ENCODE measurements at regions not wholly inside any gene's neighbourhood (a gene's known extent, or its start where the extent isn't known, plus 50 kb on each side); places are given as distances from the start of the nearest gene placed in this dataset.

DNA sequence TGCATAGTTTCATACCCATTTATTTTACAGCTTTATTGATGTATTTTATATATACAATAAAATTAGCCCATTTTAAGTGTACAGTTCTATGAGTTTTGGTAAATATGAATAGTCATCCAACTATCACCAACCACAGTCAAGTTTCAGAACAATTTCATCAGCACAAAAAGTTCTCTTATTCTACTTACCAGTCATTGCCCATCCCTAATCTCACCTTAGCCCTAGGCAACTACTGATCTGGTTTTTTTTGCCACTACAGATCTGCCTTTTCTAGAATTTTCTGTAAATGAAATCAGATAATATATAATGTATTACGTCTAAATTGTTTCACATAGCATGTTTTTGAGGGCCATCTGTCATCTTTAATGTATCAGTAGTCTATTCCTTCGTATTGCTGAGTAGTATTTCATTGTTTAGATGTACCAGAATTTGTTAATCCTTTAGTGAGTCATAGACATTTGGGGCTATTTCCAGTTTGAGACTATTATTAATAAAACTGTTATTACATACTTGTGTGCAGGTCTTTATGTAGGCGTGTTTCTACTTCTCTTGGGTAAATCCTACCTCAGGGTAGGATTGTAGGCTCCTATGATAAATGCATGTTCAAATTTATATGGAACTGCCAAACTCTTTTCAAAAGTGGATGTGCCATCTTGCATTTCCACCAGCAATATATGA lies 198.5 kb upstream of the ADAMTSL1 start:
- no peak for DNase-seq (ENCODE audit: low spot score in 2 of 2, unreplicated experiment in 2 of 2)
- Mint-ChIP-seq H3K4me3 (no peak overlapping the region), H3K27ac (no peak overlapping the region), H3K9me3 (peaks cover 45% of the 10 kb centered on the region), H3K27me3 (ENCODE audit: low read depth) (no peaks in the 10 kb centered on the region), H3K36me3 (peaks cover 4% of the 10 kb centered on the region), H3K4me1 (peaks cover 3% of the 10 kb centered on the region)
- TF ChIP-seq, protein P1, sequence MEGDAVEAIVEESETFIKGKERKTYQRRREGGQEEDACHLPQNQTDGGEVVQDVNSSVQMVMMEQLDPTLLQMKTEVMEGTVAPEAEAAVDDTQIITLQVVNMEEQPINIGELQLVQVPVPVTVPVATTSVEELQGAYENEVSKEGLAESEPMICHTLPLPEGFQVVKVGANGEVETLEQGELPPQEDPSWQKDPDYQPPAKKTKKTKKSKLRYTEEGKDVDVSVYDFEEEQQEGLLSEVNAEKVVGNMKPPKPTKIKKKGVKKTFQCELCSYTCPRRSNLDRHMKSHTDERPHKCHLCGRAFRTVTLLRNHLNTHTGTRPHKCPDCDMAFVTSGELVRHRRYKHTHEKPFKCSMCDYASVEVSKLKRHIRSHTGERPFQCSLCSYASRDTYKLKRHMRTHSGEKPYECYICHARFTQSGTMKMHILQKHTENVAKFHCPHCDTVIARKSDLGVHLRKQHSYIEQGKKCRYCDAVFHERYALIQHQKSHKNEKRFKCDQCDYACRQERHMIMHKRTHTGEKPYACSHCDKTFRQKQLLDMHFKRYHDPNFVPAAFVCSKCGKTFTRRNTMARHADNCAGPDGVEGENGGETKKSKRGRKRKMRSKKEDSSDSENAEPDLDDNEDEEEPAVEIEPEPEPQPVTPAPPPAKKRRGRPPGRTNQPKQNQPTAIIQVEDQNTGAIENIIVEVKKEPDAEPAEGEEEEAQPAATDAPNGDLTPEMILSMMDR (IDR thresholded peaks at IDR 0.05; ENCODE audit: unreplicated experiment) = no peak

DNA sequence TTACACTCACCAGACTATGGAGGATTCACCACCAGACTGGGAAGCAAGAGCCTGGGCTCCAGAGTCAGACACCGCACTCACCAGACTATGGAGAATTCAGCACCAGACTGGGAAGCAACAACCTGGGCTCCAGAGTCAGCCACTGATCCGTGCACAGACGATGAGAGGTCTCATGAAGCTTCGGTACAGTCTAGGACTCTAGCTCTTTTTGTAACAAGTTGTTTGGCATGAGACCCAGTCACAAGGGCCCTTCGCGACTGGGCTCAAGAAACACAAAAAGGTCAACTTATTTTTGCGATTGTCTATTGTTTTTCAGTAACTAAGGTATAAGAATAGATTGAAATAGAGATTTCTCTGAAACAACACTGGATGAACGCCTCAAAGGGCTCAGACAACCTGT lies 192.7 kb upstream of the ADAMTSL1 start:
- Mint-ChIP-seq H3K27me3 (ENCODE audit: low read depth) (no peaks in the 10 kb centered on the region), H3K27ac (no peak overlapping the region), H3K4me3 (no peak overlapping the region), H3K9me3 (peaks cover 37% of the 10 kb centered on the region), H3K4me1 (no peaks in the 10 kb centered on the region), H3K36me3 (peaks cover 6% of the 10 kb centered on the region)
- no peak for DNase-seq (ENCODE audit: low spot score in 2 of 2, unreplicated experiment in 2 of 2)
- TF ChIP-seq, protein P1 (IDR thresholded peaks at IDR 0.05; ENCODE audit: unreplicated experiment) = no peak

DNA sequence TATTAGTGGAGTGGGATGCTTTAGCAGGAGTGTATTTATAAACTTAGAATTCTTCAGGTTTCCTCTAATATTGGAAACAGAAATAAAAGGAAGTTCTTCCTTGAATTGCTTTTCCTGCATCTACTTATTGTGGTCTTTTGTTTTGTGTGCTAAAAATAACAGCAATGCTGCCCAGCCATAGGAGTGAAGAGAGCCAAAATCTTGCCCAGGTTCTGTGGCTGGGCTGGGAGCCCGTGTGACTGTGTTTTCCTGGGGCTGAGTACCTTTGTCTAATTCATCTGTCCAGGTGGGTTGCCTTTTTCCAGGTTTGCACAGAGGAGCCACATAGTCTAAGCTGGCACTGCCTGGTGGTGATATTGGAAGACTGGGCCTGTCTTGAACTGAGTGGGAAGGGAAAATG lies 179.7 kb upstream of the ADAMTSL1 start:
- Mint-ChIP-seq H3K4me3 (no peak overlapping the region), H3K36me3 (no peaks in the 10 kb centered on the region), H3K27ac (no peak overlapping the region), H3K4me1 (peaks cover 22% of the 10 kb centered on the region), H3K9me3 (peaks cover 4% of the 10 kb centered on the region), H3K27me3 (ENCODE audit: low read depth) (no peaks in the 10 kb centered on the region)
- DNase-seq (ENCODE audit: low spot score in 2 of 2, unreplicated experiment in 2 of 2) = no peak
- TF ChIP-seq, protein P1 (IDR thresholded peaks at IDR 0.05; ENCODE audit: unreplicated experiment) = no peak

DNA sequence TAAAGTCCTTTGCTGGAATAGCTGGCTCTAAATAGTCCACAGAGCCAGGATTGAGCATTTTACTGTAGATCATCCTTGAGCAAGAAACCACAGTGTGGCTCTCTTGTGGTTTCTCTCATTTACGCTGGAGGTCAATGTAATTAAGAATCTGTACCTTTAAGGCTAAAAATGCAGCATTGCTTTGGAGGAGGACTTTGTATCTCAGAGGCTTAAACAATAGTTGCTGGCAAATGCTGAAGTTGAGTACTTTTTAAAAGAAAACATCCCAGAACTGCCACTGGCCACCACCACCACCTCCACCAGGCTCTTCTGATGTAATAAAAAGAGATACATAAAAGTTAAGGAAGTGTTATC lies 177.3 kb upstream of the ADAMTSL1 start:
- peak overlapping the region; percentile 12 for H3K27ac Mint-ChIP-seq
- H3K4me1 Mint-ChIP-seq = peaks cover 27% of the 10 kb centered on the region
- no peak for DNase-seq (ENCODE audit: low spot score in 2 of 2, unreplicated experiment in 2 of 2)
- no peaks in the 10 kb centered on the region for H3K27me3 Mint-ChIP-seq (ENCODE audit: low read depth)
- H3K4me3 Mint-ChIP-seq = no peak overlapping the region
- TF ChIP-seq, protein P1 (IDR thresholded peaks at IDR 0.05; ENCODE audit: unreplicated experiment) = no peak
- H3K9me3 Mint-ChIP-seq = no peaks in the 10 kb centered on the region
- H3K36me3 Mint-ChIP-seq = no peaks in the 10 kb centered on the region

DNA sequence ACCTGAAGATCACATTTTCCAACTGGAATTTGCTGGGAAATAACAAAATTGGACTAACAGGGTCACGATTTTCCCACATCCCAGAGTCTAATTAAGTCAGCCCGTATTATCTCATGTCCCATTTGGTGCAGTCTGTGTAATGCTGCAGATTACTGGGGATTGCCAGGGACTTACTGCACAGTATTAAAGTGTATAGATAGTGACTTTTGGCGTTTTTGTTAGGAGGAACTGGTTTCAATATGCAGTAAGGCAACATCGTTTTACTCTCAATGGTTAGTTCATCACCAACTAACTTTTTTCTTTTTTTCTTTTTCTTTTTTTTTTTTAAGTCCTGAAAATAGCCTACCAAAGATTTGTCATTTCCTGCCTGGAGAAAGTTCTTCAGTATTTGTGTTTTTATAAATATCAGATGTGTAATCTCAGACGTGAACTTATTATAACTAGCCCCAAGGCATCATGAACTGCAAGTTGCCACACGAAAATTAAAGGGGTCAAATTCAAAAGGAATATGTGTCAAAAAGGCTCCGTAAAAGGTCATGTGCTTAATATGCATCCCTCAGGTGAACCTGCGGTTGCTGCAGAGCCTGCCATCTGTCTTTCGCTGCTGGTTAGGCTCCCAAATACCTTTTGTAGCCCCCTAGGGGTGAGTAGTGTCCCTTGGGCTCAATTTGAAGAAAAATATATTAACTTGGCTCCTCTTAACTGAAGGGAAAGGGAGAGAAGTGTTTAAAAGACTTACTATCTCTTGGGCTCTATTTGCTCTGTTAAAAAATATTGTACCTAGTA lies 176.7 kb upstream of the ADAMTSL1 start:
- peaks cover 27% of the 10 kb centered on the region for H3K4me1 Mint-ChIP-seq
- H3K27ac Mint-ChIP-seq = peak overlapping the region; percentile 66
- no peaks in the 10 kb centered on the region for H3K9me3 Mint-ChIP-seq
- TF ChIP-seq, protein P1 (IDR thresholded peaks at IDR 0.05; ENCODE audit: unreplicated experiment) = no peak
- no peak overlapping the region for H3K4me3 Mint-ChIP-seq
- no peak for DNase-seq (ENCODE audit: low spot score in 2 of 2, unreplicated experiment in 2 of 2)
- H3K36me3 Mint-ChIP-seq = no peaks in the 10 kb centered on the region
- H3K27me3 Mint-ChIP-seq (ENCODE audit: low read depth) = no peaks in the 10 kb centered on the region

Data from mesothelial cell of epicardium (in vitro differentiated cells).